GM06990 (cell line): ENCODE measurements at regions not wholly inside any gene's neighbourhood (a gene's known extent, or its start where the extent isn't known, plus 50 kb on each side); places are given as distances from the start of the nearest gene placed in this dataset.
"Not testable (repeated sequence)": the region's sequence is repeated elsewhere in the genome, so short reads cannot be mapped to it uniquely, and the experiment has no call there.

Source experiments
- DNase-seq: peaks from one replicate; pipeline ENCODE4 v3.0.0-alpha.2; 2011; ENCODE audit not compliant: insufficient read length; ENCODE audit errors: extremely low read depth
- H3K27me3 ChIP-seq: replicated peaks from 2 replicates; pipeline ENCODE4 v1.6.0; 2011; ENCODE audit warnings: low read length; ENCODE audit not compliant: control insufficient read depth, insufficient read depth
- H3K36me3 ChIP-seq: 2 replicates; pipeline ENCODE4 v1.5.1; 2011; ENCODE audit warnings: low read length; ENCODE audit not compliant: control insufficient read depth, insufficient read depth
- H3K4me3 ChIP-seq: replicated peaks from 2 replicates; pipeline ENCODE4 v1.5.1; 2011; ENCODE audit warnings: low read depth, mild to moderate bottlenecking, control low read depth, low read length
- CTCF ChIP-seq: IDR thresholded peaks from 2 replicates; pipeline ENCODE4 v1.5.1; 2011; ENCODE audit warnings: low read length, control low read depth, mild to moderate bottlenecking, inconsistent platforms; ENCODE audit not compliant: insufficient read depth, poor library complexity, severe bottlenecking

GRCh38 chr18:64742898-64743297 lies 594.0 kb upstream of the LINC00305 start:
- no peaks in the 10 kb centered on the region for H3K36me3 ChIP-seq
- H3K27me3 ChIP-seq: no peaks in the 10 kb centered on the region
- no peak overlapping the region for H3K4me3 ChIP-seq
- DNase-seq: no peak
- TF ChIP-seq CTCF: no peak

- H3K27me3 ChIP-seq: no peaks in the 10 kb centered on the region
- no peak for TF ChIP-seq CTCF
- DNase-seq: no peak
Measured at GRCh38 chr18:64734063-64734462, 585.2 kb upstream of the LINC00305 start.

GRCh38 chr18:64725657-64726056 lies 576.8 kb upstream of the LINC00305 start:
- H3K27me3 ChIP-seq, H3K36me3 ChIP-seq, DNase-seq, H3K4me3 ChIP-seq: not testable (repeated sequence)

More at GRCh38 chr18:64734063-64734462, 585.2 kb upstream of the LINC00305 start:
- H3K4me3 ChIP-seq: no peak overlapping the region
- H3K36me3 ChIP-seq: no peaks in the 10 kb centered on the region

GRCh38 chr18:64720781-64721464 lies 572.0 kb upstream of the LINC00305 start:
- H3K36me3 ChIP-seq: no peaks in the 10 kb centered on the region
- H3K4me3 ChIP-seq: no peak overlapping the region
- no peak for TF ChIP-seq CTCF
- DNase-seq: no peak
- no peaks in the 10 kb centered on the region for H3K27me3 ChIP-seq

- no peaks in the 10 kb centered on the region for H3K27me3 ChIP-seq
- DNase-seq: no peak
Measured at GRCh38 chr18:64718808-64719207, 569.9 kb upstream of the LINC00305 start.

GRCh38 chr18:64717026-64717425 lies 568.1 kb upstream of the LINC00305 start:
- DNase-seq: no peak
- Histone ChIP-seq H3K4me3 (no peak overlapping the region), H3K36me3 (no peaks in the 10 kb centered on the region), H3K27me3 (no peaks in the 10 kb centered on the region)
- TF ChIP-seq CTCF: no peak

More at GRCh38 chr18:64718808-64719207, 569.9 kb upstream of the LINC00305 start:
- TF ChIP-seq CTCF: no peak
- Histone ChIP-seq H3K36me3 (no peaks in the 10 kb centered on the region), H3K4me3 (no peak overlapping the region)
